Endothelial cell (in vitro differentiated cells): ENCODE measurements at regions not wholly inside any gene's neighbourhood (a gene's known extent, or its start where the extent isn't known, plus 50 kb on each side); places are given as distances from the start of the nearest gene placed in this dataset.

Experiments used
- DNase-seq: peaks from one replicate; pipeline ENCODE4 v3.0.0; 2021; ENCODE audit warnings: low spot score
- H3K27ac Mint-ChIP-seq: one replicate; pipeline ENCODE4 v1.8.0; 2021; ENCODE audit warnings: mixed read lengths, inconsistent platforms; ENCODE audit not compliant: unreplicated experiment
- H3K27me3 Mint-ChIP-seq: one replicate; pipeline ENCODE4 v1.8.0; 2021; ENCODE audit warnings: mild to moderate bottlenecking, moderate library complexity, mixed read lengths, inconsistent platforms; ENCODE audit not compliant: unreplicated experiment
- H3K36me3 Mint-ChIP-seq: one replicate; pipeline ENCODE4 v1.8.0; 2021; ENCODE audit warnings: mild to moderate bottlenecking, low read depth, mixed read lengths, inconsistent platforms; ENCODE audit not compliant: unreplicated experiment
- H3K4me1 Mint-ChIP-seq: one replicate; pipeline ENCODE4 v1.8.0; 2021; ENCODE audit warnings: mild to moderate bottlenecking, mixed read lengths, inconsistent platforms; ENCODE audit not compliant: unreplicated experiment
- H3K4me3 Mint-ChIP-seq: one replicate; pipeline ENCODE4 v1.8.0; 2021; ENCODE audit warnings: mild to moderate bottlenecking, mixed read lengths, inconsistent platforms; ENCODE audit not compliant: unreplicated experiment
- H3K9me3 Mint-ChIP-seq: one replicate; pipeline ENCODE4 v1.8.0; 2021; ENCODE audit warnings: mixed read lengths, inconsistent platforms; ENCODE audit not compliant: unreplicated experiment
- CTCF ChIP-seq: fragments of 200-600 bp; sonication (generic); IDR thresholded peaks from one replicate; pipeline ENCODE4 v1.5.0; 2021; ENCODE audit warnings: antibody characterized with exemption; ENCODE audit not compliant: unreplicated experiment

GRCh38 chr5:29879401-29879800 is 1314.1 kb upstream of the CDH6 start:
- no peak overlapping the region for H3K27ac Mint-ChIP-seq
- H3K9me3 Mint-ChIP-seq, result no peaks in the 10 kb centered on the region
- no peaks in the 10 kb centered on the region for H3K36me3 Mint-ChIP-seq
- TF ChIP-seq CTCF, result no peak
- DNase-seq, result no peak
- no peak overlapping the region for H3K4me3 Mint-ChIP-seq
- no peaks in the 10 kb centered on the region for H3K27me3 Mint-ChIP-seq
- H3K4me1 Mint-ChIP-seq, result no peaks in the 10 kb centered on the region

GRCh38 chr5:29878599-29878998 is 1314.9 kb upstream of the CDH6 start:
- no peaks in the 10 kb centered on the region for H3K36me3 Mint-ChIP-seq
- TF ChIP-seq CTCF, result no peak
- no peak overlapping the region for H3K4me3 Mint-ChIP-seq

GRCh38 chr5:29867155-29867554 is 1326.3 kb upstream of the CDH6 start:
- Mint-ChIP-seq H3K9me3 (no peaks in the 10 kb centered on the region), H3K4me3 (no peak overlapping the region), H3K27me3 (no peaks in the 10 kb centered on the region), H3K36me3 (no peaks in the 10 kb centered on the region), H3K27ac (no peak overlapping the region), H3K4me1 (no peaks in the 10 kb centered on the region)
- no peak for DNase-seq
- no peak for TF ChIP-seq CTCF

More at GRCh38 chr5:29878599-29878998, 1314.9 kb upstream of the CDH6 start:
- no peaks in the 10 kb centered on the region for H3K9me3 Mint-ChIP-seq
- no peak for DNase-seq
- no peaks in the 10 kb centered on the region for H3K4me1 Mint-ChIP-seq
- no peak overlapping the region for H3K27ac Mint-ChIP-seq
- no peaks in the 10 kb centered on the region for H3K27me3 Mint-ChIP-seq

GRCh38 chr5:29853711-29854220 is 1339.7 kb upstream of the CDH6 start:
- Mint-ChIP-seq H3K9me3 (no peaks in the 10 kb centered on the region), H3K4me1 (peaks cover 4% of the 10 kb centered on the region), H3K36me3 (no peaks in the 10 kb centered on the region), H3K27me3 (peaks cover 2% of the 10 kb centered on the region), H3K4me3 (no peak overlapping the region), H3K27ac (no peak overlapping the region)
- TF ChIP-seq CTCF, result no peak
- DNase-seq, result no peak

- no peaks in the 10 kb centered on the region for H3K9me3 Mint-ChIP-seq
- DNase-seq, result no peak
These were observed 1341.2 kb upstream of the CDH6 start for GRCh38 chr5:29852329-29852728.

More at GRCh38 chr5:29852329-29852728, 1341.2 kb upstream of the CDH6 start:
- Mint-ChIP-seq H3K36me3 (no peaks in the 10 kb centered on the region), H3K4me3 (no peak overlapping the region), H3K27me3 (no peaks in the 10 kb centered on the region), H3K27ac (no peak overlapping the region), H3K4me1 (peaks cover 4% of the 10 kb centered on the region)
- no peak for TF ChIP-seq CTCF
